Epithelial cell of proximal tubule (primary cell): ENCODE measurements at regions not wholly inside any gene's neighbourhood (a gene's known extent, or its start where the extent isn't known, plus 50 kb on each side); places are given as distances from the start of the nearest gene placed in this dataset.
"Not testable (repeated sequence)": the region's sequence is repeated elsewhere in the genome, so short reads cannot be mapped to it uniquely, and the experiment has no call there.

Source experiments
- DNase-seq: peaks from one replicate; pipeline ENCODE4 v3.0.0-alpha.2; 2011; ENCODE audit warnings: low read depth
- H3K4me3 ChIP-seq: 2 replicates; pipeline ENCODE4 v1.5.1; 2011; ENCODE audit warnings: low read depth, mild to moderate bottlenecking, low read length
- CTCF ChIP-seq: conservative IDR thresholded peaks from 2 replicates; pipeline ENCODE4 v1.5.1; 2012; ENCODE audit warnings: low read depth, mild to moderate bottlenecking, low read length

GRCh38 chr2:167572883-167573619 lies 674.3 kb downstream of the STK39 start:
- TF ChIP-seq CTCF = no peak

GRCh38 chr2:167570370-167570769 lies 677.0 kb downstream of the STK39 start:
- TF ChIP-seq CTCF = no peak

More at GRCh38 chr2:167572883-167573619, 674.3 kb downstream of the STK39 start:
- no peak overlapping the region for H3K4me3 ChIP-seq
- no peak for DNase-seq

DNA sequence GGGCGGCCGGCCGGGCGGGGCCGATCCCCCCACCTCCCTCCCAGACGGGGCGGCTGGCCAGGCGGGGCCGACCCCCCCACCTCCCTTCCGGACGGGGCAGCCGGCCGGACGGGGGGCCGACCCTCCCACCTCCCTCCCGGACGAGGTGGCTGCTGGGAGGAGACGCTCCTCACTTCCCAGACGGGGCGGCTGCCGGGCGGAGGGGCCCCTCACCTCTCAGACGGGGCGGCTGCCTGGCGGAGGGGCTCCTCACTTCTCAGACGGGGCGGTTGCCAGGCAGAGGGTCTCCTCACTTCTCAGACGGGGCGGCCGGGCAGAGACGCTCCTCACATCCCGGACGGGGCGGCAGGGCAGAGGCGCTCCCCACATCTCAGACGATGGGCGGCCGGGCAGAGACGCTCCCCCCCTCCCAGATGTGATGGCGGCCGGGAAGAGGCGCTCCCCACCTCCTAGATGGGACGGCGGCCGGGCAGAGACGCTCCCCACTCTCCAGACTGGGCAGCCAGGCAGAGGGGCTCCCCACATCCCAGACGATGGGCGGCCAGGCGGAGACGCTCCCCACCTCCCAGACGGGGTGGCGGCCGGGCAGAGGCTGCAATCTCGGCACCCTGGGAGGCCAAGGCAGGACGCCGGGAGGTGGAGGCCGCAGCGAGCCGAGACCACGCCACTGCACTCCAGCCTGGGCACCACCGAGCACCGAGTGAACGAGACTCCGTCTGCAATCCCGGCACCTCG lies 675.8 kb downstream of the XIRP2 start:
- not testable (repeated sequence) for H3K4me3 ChIP-seq, DNase-seq

More at GRCh38 chr2:167570370-167570769, 677.0 kb downstream of the STK39 start:
- H3K4me3 ChIP-seq = no peak overlapping the region
- DNase-seq = no peak

DNA sequence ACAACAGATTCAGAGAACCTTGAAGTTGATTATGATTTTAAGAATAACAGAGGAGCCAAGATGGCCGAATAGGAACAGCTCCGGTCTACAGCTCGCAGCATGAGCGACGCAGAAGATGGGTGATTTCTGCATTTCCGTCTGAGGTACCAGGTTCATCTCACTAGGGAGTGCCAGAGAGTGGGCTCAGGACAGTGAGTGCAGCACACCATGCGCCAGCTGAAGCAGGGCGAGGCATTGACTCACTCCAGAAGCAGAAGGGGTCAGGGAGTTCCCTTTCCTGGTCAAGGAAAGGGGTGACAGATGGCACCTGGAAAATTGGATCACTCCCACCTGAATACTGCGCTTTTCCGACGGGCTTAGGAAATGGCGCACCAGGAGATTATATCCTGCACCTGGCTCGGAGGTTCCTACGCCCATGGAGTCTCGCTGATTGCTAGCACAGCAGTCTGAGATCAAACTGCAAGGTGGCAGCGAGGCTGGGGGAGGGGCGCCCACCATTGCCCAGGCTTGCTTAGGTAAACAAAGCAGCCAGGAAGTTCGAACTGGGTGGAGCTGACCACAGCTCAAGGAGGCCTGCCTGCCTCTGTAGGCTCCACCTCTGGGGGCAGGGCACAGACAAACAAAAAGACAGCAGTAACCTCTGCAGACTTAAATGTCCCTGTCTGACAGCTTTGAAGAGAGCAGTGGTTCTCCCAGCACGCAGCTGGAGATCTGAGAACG lies 670.2 kb downstream of the XIRP2 start:
- not testable (repeated sequence) for DNase-seq, H3K4me3 ChIP-seq

DNA sequence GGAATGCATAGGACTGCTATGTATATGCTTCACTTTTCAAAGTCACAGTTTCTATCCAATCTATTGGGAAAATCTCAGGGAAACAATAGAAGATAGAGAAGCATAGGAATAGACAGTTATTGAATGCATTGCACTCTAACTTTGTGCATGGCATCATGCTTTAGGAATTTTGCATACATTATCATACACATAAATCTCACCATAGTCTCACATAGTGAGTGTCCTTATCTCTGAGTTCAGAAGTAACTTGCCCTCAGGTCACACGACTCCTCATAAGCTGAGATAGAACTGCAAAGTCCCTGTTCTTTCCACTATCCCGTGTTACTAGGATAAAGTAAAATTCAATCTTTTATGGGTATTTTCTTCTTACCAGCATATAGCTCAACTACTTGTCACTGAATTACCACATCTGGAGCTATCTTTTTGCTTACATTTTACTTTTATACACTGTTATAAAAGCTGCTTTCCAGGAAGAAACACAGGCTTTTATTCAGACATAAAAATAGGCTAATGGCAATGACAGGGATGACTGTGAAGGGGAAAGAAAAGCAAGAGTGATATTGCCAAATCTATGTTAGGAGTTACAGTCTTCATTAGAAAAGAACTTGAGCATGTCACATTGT lies 666.9 kb downstream of the XIRP2 start:
- TF ChIP-seq CTCF = no peak
- DNase-seq = no peak
- no peak overlapping the region for H3K4me3 ChIP-seq

GRCh38 chr2:167553635-167554034 lies 665.4 kb downstream of the XIRP2 start:
- no peak for DNase-seq
- no peak overlapping the region for H3K4me3 ChIP-seq
- TF ChIP-seq CTCF = no peak

DNA sequence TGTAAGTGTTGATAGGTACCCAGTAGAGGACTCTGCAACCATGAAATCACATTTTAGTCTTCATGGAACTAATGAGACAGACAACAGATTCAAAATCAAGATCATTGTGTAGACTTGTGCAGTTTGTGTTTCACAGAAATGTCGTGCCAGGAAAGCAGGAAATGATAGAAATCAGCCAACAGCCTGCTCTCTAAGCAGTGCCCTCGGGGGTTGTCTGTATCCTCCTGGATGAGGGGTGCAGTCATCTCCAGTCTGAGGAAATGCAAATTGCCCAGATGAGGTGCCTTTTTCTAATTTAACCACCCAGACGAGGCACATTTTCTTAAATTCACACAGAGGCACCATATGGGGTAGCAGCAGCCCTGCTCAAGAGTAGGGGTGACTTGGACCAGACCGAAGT lies 663.1 kb downstream of the XIRP2 start:
- no peak for DNase-seq
- H3K4me3 ChIP-seq = no peak overlapping the region
- TF ChIP-seq CTCF = no peak
